ENCODE measurements at regions not wholly inside any gene's neighbourhood (a gene's known extent, or its start where the extent isn't known, plus 50 kb on each side); places are given as distances from the start of the nearest gene placed in this dataset.
"Not testable (repeated sequence)": the region's sequence is repeated elsewhere in the genome, so short reads cannot be mapped to it uniquely, and the experiment has no call there.

- DNase-seq (ENCODE audit: low read depth in 1 of 2, low spot score in 1 of 2) = no peak
Observed at GRCh38 chr20:19868441-19868840, 110.4 kb downstream of the RIN2 start.

- no peak for DNase-seq (ENCODE audit: low read depth in 1 of 2, low spot score in 1 of 2)
Observed at GRCh38 chr20:19872001-19872400, 113.9 kb downstream of the RIN2 start.

- DNase-seq (ENCODE audit: low read depth in 1 of 2, low spot score in 1 of 2) = no peak
Observed at GRCh38 chr20:19874040-19874727, 116.1 kb downstream of the RIN2 start.

- no peak for DNase-seq (ENCODE audit: low read depth in 1 of 2, low spot score in 1 of 2)
Observed at GRCh38 chr20:19875376-19876221, 117.5 kb downstream of the RIN2 start.

- no peak for DNase-seq (ENCODE audit: low read depth in 1 of 2, low spot score in 1 of 2)
Observed at GRCh38 chr20:19876828-19877460, 118.9 kb downstream of the RIN2 start.

- not testable (repeated sequence) for DNase-seq (ENCODE audit: low read depth in 1 of 2, low spot score in 1 of 2)
Observed at GRCh38 chr20:19879874-19880255, 121.8 kb downstream of the RIN2 start.

GRCh38 chr20:19880256-19881079 lies 122.4 kb downstream of the RIN2 start:
- DNase-seq (ENCODE audit: low read depth in 1 of 2, low spot score in 1 of 2) = no peak

- no peak for DNase-seq (ENCODE audit: low read depth in 1 of 2, low spot score in 1 of 2)
Observed at GRCh38 chr20:19881080-19881840, 123.2 kb downstream of the RIN2 start.

- no peak for DNase-seq (ENCODE audit: low read depth in 1 of 2, low spot score in 1 of 2)
Observed at GRCh38 chr20:19881990-19882389, 123.9 kb downstream of the RIN2 start.

GRCh38 chr20:19882446-19882845 lies 124.4 kb downstream of the RIN2 start:
- no peak for DNase-seq (ENCODE audit: low read depth in 1 of 2, low spot score in 1 of 2)

- DNase-seq (ENCODE audit: low read depth in 1 of 2, low spot score in 1 of 2) = no peak
Observed at GRCh38 chr20:19883501-19883900, 125.4 kb downstream of the RIN2 start.

GRCh38 chr20:19885594-19885938 lies 127.5 kb downstream of the RIN2 start:
- no peak for DNase-seq (ENCODE audit: low read depth in 1 of 2, low spot score in 1 of 2)

- DNase-seq (ENCODE audit: low read depth in 1 of 2, low spot score in 1 of 2) = no peak
Observed at GRCh38 chr20:19885939-19886660, 128.0 kb downstream of the RIN2 start.

GRCh38 chr20:19886661-19887288 lies 128.7 kb downstream of the RIN2 start:
- DNase-seq (ENCODE audit: low read depth in 1 of 2, low spot score in 1 of 2) = no peak

- DNase-seq (ENCODE audit: low read depth in 1 of 2, low spot score in 1 of 2) = no peak
Observed at GRCh38 chr20:19887556-19888268, 129.4 kb upstream of the NAA20 start.

GRCh38 chr20:19888269-19888671 lies 128.9 kb upstream of the NAA20 start:
- no peak for DNase-seq (ENCODE audit: low read depth in 1 of 2, low spot score in 1 of 2)

- no peak for DNase-seq (ENCODE audit: low read depth in 1 of 2, low spot score in 1 of 2)
Observed at GRCh38 chr20:19889011-19889953, 127.9 kb upstream of the NAA20 start.
